Liver (tissue), 8 donors: ENCODE measurements at regions not wholly inside any gene's neighbourhood (a gene's known extent, or its start where the extent isn't known, plus 50 kb on each side); places are given as distances from the start of the nearest gene placed in this dataset.

Experiments
- DNase-seq: peaks from one replicate; pipeline ENCODE4 v3.0.0-alpha.2; 2017; ENCODE audit warnings: low spot score
- H3K27ac ChIP-seq, 2 donors: one replicate each; pipeline ENCODE4 v1.7.0; 2013; ENCODE audit warnings: inconsistent platforms in 2 of 2, low read length in 2 of 2, control low read depth in 1 of 2, low read depth in 1 of 2, mild to moderate bottlenecking in 1 of 2
- H3K27me3 ChIP-seq, 4 donors: one replicate each; pipeline versions ENCODE4 v1.6.1 to v1.7.0; 2013; ENCODE audit warnings: low read length in 3 of 4, inconsistent platforms in 1 of 4, mild to moderate bottlenecking in 1 of 4, moderate library complexity in 1 of 4; ENCODE audit not compliant: control insufficient read depth in 4 of 4, insufficient read depth in 4 of 4
- H3K36me3 ChIP-seq, 4 donors: one replicate each; pipeline versions ENCODE4 v1.6.1 to v1.7.0; 2013; ENCODE audit warnings: low read length in 3 of 4, mild to moderate bottlenecking in 3 of 4, low read depth in 1 of 4, moderate library complexity in 1 of 4; ENCODE audit not compliant: control insufficient read depth in 4 of 4, insufficient read depth in 3 of 4
- H3K4me1 ChIP-seq, 4 donors: one replicate each; pipeline versions ENCODE4 v1.6.1 to v1.7.0; 2013; ENCODE audit warnings: low read length in 3 of 4, mild to moderate bottlenecking in 3 of 4, moderate library complexity in 1 of 4; ENCODE audit not compliant: control insufficient read depth in 4 of 4, insufficient read depth in 4 of 4
- H3K4me3 ChIP-seq, 3 donors: one replicate each; pipeline versions ENCODE4 v1.6.1 to v1.7.0; 2013; ENCODE audit warnings: low read length in 3 of 3, control low read depth in 1 of 3, low read depth in 1 of 3, mild to moderate bottlenecking in 1 of 3
- H3K9ac ChIP-seq, 2 donors: one replicate each; pipeline ENCODE4 v1.7.0; 2013; ENCODE audit warnings: low read length in 2 of 2, mild to moderate bottlenecking in 2 of 2, moderate library complexity in 2 of 2, control low read depth in 1 of 2, low read depth in 1 of 2
- H3K9me3 ChIP-seq, 4 donors: one replicate each; pipeline versions ENCODE4 v1.6.1 to v1.7.0; 2013; ENCODE audit warnings: low read length in 3 of 4; ENCODE audit not compliant: control insufficient read depth in 4 of 4
- ATF3 ChIP-seq: IDR thresholded peaks from 2 replicates; pipeline ENCODE4 v1.6.1; 2016; ENCODE audit warnings: antibody characterized with exemption
- CTCF ChIP-seq: fragments of 150-350 bp; IDR thresholded peaks from 2 replicates; pipeline ENCODE4 v1.5.1; 2017; ENCODE audit warnings: improper control_type of control experiment, low read depth, low read length; ENCODE audit not compliant: missing input control
- EGR1 ChIP-seq, 2 donors: IDR thresholded peaks; 2 replicates each; pipeline ENCODE4 v1.6.1; 2016 to 2018; ENCODE audit warnings: antibody characterized with exemption in 2 of 2, low read depth in 2 of 2
- FOXA1 ChIP-seq: IDR thresholded peaks from 2 replicates; pipeline ENCODE4 v1.6.1; 2016; ENCODE audit warnings: antibody characterized with exemption
- FOXA2 ChIP-seq: IDR thresholded peaks from 2 replicates; pipeline ENCODE4 v1.6.1; 2016; ENCODE audit warnings: antibody characterized with exemption
- GABPA ChIP-seq, 2 donors: IDR thresholded peaks in 1 of 2; conservative IDR thresholded peaks in 1 of 2; 2 replicates each; pipeline ENCODE4 v1.6.1; 2016; ENCODE audit warnings: antibody characterized with exemption in 2 of 2, mild to moderate bottlenecking in 1 of 2, moderate library complexity in 1 of 2
- HNF4A ChIP-seq, 2 donors: conservative IDR thresholded peaks; 2 replicates each; pipeline ENCODE4 v1.6.1; 2016; ENCODE audit warnings: antibody characterized with exemption in 2 of 2, mild to moderate bottlenecking in 2 of 2
- HNF4G ChIP-seq: IDR thresholded peaks from 2 replicates; pipeline ENCODE4 v1.6.1; 2016; ENCODE audit warnings: antibody characterized with exemption
- JUND ChIP-seq, 2 donors: IDR thresholded peaks; 2 replicates each; pipeline ENCODE4 v1.6.1; 2016; ENCODE audit warnings: antibody characterized with exemption in 2 of 2
- NR2F2 ChIP-seq: IDR thresholded peaks from 2 replicates; pipeline ENCODE4 v1.6.1; 2016; ENCODE audit warnings: antibody characterized with exemption
- RAD21 ChIP-seq, 2 donors: IDR thresholded peaks; 2 replicates each; pipeline ENCODE4 v1.6.1; 2016; ENCODE audit warnings: antibody characterized with exemption in 2 of 2, mild to moderate bottlenecking in 2 of 2
- REST ChIP-seq: IDR thresholded peaks from 2 replicates; pipeline ENCODE4 v1.6.1; 2016; ENCODE audit warnings: antibody characterized with exemption, mild to moderate bottlenecking
- RXRA ChIP-seq, 2 donors: IDR thresholded peaks; 2 replicates each; pipeline ENCODE4 v1.6.1; 2017 to 2018; ENCODE audit warnings: antibody characterized with exemption in 2 of 2, mild to moderate bottlenecking in 1 of 2
- SP1 ChIP-seq: IDR thresholded peaks from 2 replicates; pipeline ENCODE4 v1.6.1; 2018; ENCODE audit warnings: antibody characterized with exemption, mild to moderate bottlenecking
- TAF1 ChIP-seq: conservative IDR thresholded peaks from 2 replicates; pipeline ENCODE4 v1.6.1; 2016; ENCODE audit warnings: antibody characterized with exemption, mild to moderate bottlenecking
- YY1 ChIP-seq: IDR thresholded peaks from 2 replicates; pipeline ENCODE4 v1.6.1; 2016; ENCODE audit warnings: antibody characterized with exemption, mild to moderate bottlenecking
- WGBS: extraction: QIAGEN DNeasy Blood & Tissue Kit; methylation state at CpG from one replicate; pipeline ENCODE4 v1.1.7; 2013; 5-methylcytosine and 5-hydroxymethylcytosine counted together
- TF ChIP-seq, protein P1 (sequence below): IDR thresholded peaks from 2 replicates; pipeline ENCODE4 v1.6.1; 2016; ENCODE audit warnings: antibody characterized with exemption
- TF ChIP-seq, protein P2 (sequence below): IDR thresholded peaks from 2 replicates; pipeline ENCODE4 v1.6.1; 2016; ENCODE audit warnings: antibody characterized with exemption
- donor health status: healthy.
- donor health status: healthy.
- donor health status: healthy.
- donor health status: healthy.
- donor health status: healthy.

DNA sequence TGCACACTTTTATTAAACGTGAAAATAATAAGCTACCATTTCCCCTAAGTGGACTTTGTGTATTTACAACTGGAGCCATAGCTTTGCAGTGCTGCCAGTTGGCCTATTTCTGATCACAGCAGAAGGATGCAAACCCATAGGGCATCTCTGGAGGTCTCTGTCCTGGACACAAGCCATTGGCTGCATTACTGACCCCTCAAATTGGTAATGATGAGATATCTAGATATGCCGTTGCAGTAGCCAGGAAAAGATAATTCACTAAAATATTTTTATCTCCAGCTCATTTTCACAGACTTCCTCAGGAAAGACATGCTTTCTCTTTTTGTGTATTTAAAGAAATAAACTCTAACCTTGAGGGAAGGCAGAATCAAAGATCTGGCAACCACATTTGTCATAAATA lies 182.5 kb downstream of the TDRD15 start:
- Histone ChIP-seq H3K27ac (no peak overlapping the region), H3K9me3 (no peaks in the 10 kb centered on the region), H3K9ac (no peak overlapping the region), H3K27me3 (no peaks in the 10 kb centered on the region), H3K4me3 (no peak overlapping the region), H3K4me1 (no peaks in the 10 kb centered on the region), H3K36me3 (no peaks in the 10 kb centered on the region)
- no peak for TF ChIP-seq TAF1
- TF ChIP-seq, protein P1, sequence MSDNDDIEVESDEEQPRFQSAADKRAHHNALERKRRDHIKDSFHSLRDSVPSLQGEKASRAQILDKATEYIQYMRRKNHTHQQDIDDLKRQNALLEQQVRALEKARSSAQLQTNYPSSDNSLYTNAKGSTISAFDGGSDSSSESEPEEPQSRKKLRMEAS = no peak
- TF ChIP-seq SP1 = no peak
- no peak for TF ChIP-seq RXRA (IDR thresholded peaks at IDR 0.05)
- TF ChIP-seq FOXA2 = no peak
- no peak for TF ChIP-seq FOXA1
- no peak for TF ChIP-seq EGR1 (IDR thresholded peaks at IDR 0.05; ENCODE audit: low read depth in 2 of 2)
- TF ChIP-seq, protein P2, sequence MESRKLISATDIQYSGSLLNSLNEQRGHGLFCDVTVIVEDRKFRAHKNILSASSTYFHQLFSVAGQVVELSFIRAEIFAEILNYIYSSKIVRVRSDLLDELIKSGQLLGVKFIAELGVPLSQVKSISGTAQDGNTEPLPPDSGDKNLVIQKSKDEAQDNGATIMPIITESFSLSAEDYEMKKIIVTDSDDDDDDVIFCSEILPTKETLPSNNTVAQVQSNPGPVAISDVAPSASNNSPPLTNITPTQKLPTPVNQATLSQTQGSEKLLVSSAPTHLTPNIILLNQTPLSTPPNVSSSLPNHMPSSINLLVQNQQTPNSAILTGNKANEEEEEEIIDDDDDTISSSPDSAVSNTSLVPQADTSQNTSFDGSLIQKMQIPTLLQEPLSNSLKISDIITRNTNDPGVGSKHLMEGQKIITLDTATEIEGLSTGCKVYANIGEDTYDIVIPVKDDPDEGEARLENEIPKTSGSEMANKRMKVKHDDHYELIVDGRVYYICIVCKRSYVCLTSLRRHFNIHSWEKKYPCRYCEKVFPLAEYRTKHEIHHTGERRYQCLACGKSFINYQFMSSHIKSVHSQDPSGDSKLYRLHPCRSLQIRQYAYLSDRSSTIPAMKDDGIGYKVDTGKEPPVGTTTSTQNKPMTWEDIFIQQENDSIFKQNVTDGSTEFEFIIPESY = no peak
- TF ChIP-seq YY1 = no peak
- no peak for TF ChIP-seq ATF3
- TF ChIP-seq JUND (IDR thresholded peaks at IDR 0.05) = no peak
- no peak for TF ChIP-seq HNF4A (conservative IDR thresholded peaks at IDR 0.05)
- no peak for TF ChIP-seq RAD21 (IDR thresholded peaks at IDR 0.05)
- TF ChIP-seq NR2F2 = no peak
- no peak for TF ChIP-seq HNF4G
- no peak for TF ChIP-seq GABPA (IDR thresholded peaks at IDR 0.05 in 1 of 2, conservative IDR thresholded peaks at IDR 0.05 in 1 of 2)
- TF ChIP-seq REST = no peak
- WGBS = 61% methylated on average over 2 of the region's 2 CpGs
- no peak for DNase-seq

DNA sequence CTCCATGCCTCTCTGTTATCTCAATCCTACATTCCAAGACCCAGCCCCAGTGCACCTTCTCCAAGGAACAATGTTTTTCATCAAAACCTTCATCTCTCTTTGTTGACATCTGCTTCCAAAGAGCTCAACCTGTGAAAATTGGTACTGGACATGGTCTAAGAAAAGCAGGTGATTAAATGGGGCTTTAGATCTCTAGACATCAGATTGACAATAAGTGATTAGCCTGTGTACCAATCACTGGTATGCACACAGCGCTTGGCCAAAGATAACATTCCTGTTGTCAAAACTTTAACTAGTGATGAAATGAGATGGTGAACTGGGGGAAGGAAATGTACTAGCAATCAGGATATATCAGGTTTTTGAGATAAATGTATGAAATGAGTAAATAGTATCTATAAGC lies 183.3 kb downstream of the TDRD15 start:
- Histone ChIP-seq H3K4me1 (no peaks in the 10 kb centered on the region), H3K27me3 (no peaks in the 10 kb centered on the region), H3K9me3 (no peaks in the 10 kb centered on the region), H3K4me3 (no peak overlapping the region), H3K36me3 (no peaks in the 10 kb centered on the region), H3K9ac (no peak overlapping the region), H3K27ac (no peak overlapping the region)
- WGBS = 77% methylated on average over 1 of the region's 1 CpG
- no peak for DNase-seq
- TF ChIP-seq RXRA (IDR thresholded peaks at IDR 0.05) (no peak), FOXA1 (no peak), GABPA (IDR thresholded peaks at IDR 0.05 in 1 of 2, conservative IDR thresholded peaks at IDR 0.05 in 1 of 2) (no peak), YY1 (no peak), ATF3 (no peak), CTCF (no peak), HNF4A (conservative IDR thresholded peaks at IDR 0.05) (no peak), NR2F2 (no peak), TAF1 (no peak), FOXA2 (no peak)
- TF ChIP-seq, protein P1 = no peak
- TF ChIP-seq, protein P2 = no peak
